Retina (tissue), 1 donor: ENCODE measurements at regions not wholly inside any gene's neighbourhood (a gene's known extent, or its start where the extent isn't known, plus 50 kb on each side); places are given as distances from the start of the nearest gene placed in this dataset.
"Not testable (repeated sequence)": the region's sequence is repeated elsewhere in the genome, so short reads cannot be mapped to it uniquely, and the experiment has no call there.

Experiments used
- DNase-seq: peaks from one replicate; pipeline ENCODE4 v3.0.0-alpha.2; 2016

DNA sequence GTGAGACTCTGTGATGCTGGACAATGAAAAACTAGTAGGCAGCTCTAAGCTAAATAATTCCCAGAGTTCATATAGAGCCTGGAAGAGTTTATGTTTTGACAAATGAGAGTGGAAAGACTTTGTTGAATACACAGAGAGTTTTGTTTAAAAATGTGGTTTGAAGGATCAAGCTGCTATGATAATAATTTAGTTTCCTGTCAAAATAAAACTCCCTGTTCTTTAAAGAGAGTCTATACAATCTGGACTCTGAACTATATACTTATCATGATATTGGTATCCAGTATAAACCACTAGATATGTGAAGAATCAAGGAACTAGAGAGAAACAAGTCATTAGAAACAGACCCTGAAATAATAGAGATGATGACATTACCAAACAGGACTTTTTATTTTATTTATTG lies 158.6 kb downstream of the C4orf33 start:
- no peak for DNase-seq

DNA sequence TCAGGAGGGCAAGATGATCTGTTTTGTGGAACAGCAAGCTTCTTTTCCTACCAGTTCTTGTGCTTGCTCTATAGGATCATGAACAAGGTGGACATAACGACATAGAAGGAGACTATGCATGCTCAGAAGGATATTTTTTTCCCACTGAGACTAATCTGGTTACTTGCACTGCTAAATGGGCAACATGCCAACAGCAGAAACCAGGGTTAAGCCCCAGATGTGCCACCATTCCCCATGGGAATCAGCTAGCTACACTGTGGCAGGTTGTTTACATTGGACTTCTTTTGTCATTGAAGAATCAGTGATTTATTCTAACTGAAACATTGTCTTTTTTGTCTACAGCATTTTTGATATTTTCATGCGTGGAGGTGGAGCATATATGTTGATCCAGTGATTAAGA lies 165.6 kb downstream of the C4orf33 start:
- DNase-seq, result no peak

GRCh38 chr4:129264008-129264657 lies 168.2 kb downstream of the C4orf33 start:
- DNase-seq, result no peak

DNA sequence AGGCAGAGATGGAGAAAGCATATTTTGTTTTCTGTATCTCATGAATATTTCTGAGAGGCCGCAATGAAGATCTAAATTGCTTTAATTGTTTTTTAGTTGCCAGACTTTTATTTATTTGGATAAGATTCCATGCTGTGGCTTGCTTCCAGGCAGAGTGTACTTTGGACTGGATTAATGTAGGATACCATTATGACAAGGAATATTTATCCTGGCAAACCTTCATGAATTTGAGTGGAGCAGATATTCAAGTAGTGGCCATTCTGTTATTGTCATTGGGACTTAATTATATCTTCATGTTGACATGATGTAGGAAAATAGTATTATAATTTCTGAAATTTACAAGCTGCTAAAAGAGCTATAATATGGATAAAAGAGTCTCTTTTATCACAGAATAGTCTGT lies 182.9 kb downstream of the C4orf33 start:
- DNase-seq, result no peak

DNA sequence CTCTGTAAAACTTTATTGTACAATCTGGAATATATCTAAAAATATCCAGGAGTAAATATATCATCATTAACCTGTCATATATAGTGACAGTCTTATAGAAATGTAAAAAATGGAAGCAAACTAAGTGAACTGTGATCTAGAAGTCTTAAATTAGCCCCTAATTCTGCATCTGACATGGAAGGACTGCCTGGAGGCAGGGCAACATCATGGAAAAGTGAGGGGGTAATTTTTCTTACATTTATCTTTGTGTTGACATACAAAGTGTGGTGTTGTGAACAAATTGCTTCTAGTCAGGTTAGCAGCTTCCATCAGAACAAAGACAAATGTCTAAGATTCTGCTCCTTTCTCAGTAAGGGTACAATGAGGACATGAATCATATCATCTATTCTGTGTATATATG lies 186.3 kb downstream of the C4orf33 start:
- DNase-seq, result no peak

- DNase-seq, result not testable (repeated sequence)
Measured at GRCh38 chr4:129292194-129292593, 196.2 kb downstream of the C4orf33 start.

GRCh38 chr4:129314781-129315180 lies 218.8 kb downstream of the C4orf33 start:
- no peak for DNase-seq

- DNase-seq, result no peak
Measured at GRCh38 chr4:129322920-129323319, 227.0 kb downstream of the C4orf33 start.

- DNase-seq, result no peak
Measured at GRCh38 chr4:129323658-129324057, 227.7 kb downstream of the C4orf33 start.

GRCh38 chr4:129326571-129327460 lies 230.9 kb downstream of the C4orf33 start:
- peak; percentile 32 for DNase-seq

DNA sequence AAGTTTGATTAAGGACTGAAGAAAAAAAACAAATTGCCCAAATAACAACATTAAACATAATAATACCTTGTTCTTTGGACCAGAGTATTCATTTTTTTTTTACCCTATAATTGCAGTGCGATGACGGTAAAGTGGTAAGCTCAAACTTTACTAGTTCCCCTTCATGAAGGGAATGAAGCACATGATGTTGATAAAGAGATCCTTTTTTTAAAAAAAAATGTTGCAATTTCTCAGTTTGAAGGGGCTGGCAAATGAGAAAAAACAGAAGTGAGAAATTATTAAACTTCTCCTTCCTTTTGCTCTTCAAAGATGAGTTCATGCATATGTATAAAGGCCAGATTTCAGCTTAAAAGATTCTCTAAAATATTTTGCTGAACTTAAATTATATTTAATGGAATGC lies 231.7 kb downstream of the C4orf33 start:
- DNase-seq, result no peak

DNA sequence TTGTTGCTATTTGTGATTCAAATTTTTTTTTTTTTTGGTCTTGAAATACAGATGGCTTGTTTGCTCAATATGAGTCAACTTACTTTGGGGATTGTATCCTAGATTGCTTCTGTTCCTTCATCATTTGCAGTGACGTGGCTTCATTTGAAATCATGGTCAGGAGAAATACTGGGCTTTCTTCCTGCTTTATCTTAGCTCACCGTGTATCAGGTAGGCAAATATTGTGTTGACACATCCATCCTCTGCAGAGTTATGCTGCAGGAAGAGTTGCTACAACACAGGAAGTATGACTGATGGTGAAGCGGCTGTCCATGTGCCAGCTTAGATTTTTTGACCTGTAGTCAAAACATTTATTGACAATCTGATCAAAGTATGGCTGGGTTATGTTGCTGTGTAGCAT lies 232.2 kb downstream of the C4orf33 start:
- DNase-seq, result no peak

DNA sequence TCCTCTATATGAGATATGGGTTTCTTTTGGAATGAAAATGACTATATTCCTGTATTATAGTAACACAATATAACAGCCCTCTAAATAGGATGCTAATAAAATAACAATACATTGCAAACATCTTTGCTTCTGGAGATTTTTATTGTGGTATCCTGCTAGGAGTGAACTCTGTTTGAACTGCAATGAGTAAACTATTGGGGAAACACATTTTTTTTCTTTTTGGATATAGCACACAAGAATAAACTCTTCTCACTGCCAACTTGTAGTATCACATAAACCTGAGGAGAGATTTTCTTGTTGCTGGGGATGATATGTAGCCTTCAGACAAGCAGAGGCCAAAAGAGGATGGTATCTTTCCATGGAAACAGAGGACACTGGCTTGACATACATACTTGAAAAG lies 238.2 kb downstream of the C4orf33 start:
- no peak for DNase-seq

GRCh38 chr4:129335276-129335675 lies 239.3 kb downstream of the C4orf33 start:
- no peak for DNase-seq

- no peak for DNase-seq
Measured at GRCh38 chr4:129335818-129336217, 239.9 kb downstream of the C4orf33 start.

DNA sequence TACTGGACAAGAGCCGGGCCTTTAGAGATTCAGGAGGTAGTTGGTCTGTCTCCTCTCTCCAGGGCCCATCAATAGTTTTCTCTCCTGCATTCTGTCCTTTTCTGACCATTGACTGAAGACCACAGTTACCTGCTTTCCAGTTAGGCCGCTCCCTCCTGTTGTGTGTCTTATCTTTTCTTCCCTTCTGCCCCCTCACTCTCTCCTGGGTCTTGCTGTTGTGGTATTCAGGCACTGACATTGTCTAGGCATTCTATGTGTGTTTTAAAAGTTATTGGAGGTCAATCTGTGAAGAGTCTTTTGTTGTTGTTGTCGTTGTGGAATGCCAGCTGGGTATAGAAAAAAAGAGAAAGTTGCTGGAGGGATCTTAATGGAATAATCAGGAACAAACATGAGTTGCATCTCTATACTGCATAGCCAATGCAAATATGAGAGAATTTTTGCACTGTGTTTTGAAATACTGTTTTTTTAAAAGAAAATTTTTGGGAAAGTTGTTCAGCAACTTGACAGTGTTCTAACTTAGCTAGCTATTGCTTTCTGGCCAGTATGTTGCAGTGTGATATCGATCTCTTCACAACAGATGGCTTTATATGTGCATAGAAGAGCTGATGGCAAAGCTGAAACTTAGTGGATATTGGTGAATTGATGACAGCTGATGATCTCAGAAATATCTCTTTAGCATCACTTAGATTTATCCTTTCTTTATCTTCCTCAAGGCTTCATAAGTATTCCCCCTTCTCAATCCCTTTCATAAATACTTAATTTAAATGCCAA lies 240.7 kb downstream of the C4orf33 start:
- DNase-seq, result no peak

DNA sequence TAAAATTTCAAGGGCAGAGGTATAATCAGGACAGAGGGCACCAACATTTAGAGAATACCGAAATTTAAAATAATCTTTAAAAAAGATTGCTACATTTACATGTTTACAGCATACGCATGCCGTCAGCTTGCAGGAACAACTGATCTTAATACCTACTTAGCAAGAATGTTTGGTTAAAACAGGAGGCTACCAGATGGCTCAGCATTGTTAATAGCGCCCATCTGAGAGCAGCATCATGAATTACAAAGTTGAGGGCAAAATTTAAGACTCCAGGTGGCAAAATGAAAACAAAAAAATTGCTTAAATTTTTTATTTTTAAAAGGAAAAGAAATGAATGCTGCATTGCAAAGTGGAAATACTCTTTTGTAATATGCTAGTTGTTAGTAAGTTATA lies 241.3 kb downstream of the C4orf33 start:
- no peak for DNase-seq

DNA sequence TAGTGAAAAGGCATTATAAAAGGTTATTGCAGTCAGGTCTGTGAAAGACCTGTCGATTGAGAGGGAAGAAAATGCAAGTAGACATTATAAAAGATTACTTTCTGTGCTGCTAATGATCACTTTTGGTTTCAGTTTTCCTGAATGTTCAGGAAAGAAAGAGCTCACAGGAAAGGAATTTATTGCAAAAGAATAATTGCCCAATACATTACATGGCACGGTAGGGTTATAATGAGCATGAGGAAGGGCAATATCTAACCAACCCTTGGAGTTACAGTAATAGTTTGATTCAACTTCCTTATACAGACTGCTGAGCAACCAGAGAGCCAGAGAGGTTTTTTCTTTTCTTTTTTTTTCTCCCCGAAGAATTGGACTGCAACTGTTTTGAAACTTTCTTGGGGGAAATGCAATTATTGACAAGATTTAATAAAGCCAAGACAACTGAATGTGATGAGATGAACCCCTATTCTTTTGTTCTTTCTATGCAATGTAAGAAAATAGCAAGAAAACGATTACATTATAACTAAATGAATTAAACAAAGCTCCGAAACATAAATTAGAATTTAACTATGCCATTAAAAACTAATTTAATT lies 247.0 kb downstream of the C4orf33 start:
- no peak for DNase-seq

DNA sequence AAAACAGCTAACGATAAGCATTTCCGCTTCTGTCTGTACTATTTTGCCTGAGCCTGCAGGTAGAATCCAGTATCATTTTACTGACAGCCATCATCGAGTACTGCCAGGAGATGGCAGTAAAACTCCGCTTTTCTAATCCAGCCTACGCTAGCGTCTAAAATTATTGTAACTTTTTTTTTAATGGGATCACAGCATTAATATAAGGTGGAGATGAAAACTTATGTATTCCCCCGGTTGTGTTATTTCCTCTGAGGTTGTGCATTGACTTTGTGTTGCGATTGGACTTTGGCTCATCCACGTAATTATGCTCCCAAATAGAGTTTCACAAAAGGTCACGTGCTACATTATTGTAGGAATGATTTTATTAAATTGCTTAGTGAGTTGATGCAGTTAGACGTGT lies 248.1 kb downstream of the C4orf33 start:
- no peak for DNase-seq

DNA sequence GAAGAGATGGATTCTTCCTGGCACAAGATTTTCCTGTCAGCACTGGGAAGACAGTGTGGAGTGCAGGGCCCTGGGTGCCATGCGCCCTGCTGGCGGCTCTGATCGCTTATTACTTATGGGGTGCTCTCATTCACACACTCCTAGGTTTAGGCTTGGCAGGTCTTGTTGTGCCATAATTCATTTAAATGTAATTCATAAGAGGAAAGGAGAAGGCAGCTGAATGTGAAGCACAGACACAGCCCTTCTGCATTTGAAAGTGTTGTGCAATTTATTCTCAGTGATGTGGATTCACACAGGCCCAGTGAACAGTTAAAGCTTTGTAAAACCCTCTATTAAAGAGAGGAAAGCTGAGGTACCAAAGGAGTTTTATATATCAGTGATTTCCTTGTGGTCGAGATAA lies 249.7 kb downstream of the C4orf33 start:
- no peak for DNase-seq

DNA sequence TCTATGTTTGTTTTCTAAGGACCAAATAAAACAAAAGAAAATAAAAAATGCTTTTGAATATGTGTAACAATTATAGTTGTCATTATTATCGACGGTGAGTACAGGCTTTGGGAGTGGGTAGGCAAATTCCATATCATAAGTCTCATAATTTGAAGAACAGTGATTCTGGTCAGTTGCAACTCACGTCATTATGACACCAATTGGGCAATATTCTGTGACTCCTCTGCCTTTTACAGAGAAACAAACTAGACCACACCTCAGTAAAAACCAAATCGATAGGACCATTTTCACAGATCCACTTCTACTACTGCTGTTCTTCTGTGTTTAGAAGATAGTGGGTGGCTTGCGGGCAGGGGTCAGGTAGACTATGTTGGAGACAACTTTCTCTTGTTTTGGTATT lies 250.1 kb downstream of the C4orf33 start:
- no peak for DNase-seq

- DNase-seq, result no peak
Measured at GRCh38 chr4:129346734-129347133, 250.8 kb downstream of the C4orf33 start.
